GM18517 (cell line): ENCODE measurements at regions not wholly inside any gene's neighbourhood (a gene's known extent, or its start where the extent isn't known, plus 50 kb on each side); places are given as distances from the start of the nearest gene placed in this dataset.

ENCODE experiments used
- ATAC-seq: cut with Tn5 transposase; IDR thresholded peaks from one replicate; pipeline ENCODE4 v1.9.1; 2021; ENCODE audit warnings: mild to moderate bottlenecking, moderate library complexity; ENCODE audit not compliant: unreplicated experiment

DNA sequence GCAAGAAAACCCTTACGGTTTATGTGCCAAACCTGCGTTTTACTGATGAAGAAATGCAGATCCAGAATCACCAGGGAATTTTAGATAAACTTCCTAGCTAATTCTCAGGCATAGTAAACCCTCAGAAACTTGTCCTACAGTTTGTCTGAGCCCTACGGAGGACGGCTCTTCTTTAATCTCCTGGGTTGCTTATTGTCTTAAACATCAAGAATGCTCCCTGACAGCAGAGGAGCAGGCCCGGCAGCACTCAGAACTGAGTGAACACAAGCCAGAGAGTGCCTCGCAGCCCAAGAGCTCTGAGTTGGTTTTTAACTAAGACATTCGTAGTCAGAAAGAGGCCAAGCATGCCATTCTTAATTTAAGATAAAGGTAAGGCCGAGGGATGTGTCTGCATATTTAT, 114.7 kb upstream of the ERCC6L2 start:
- ATAC-seq: no peak

DNA sequence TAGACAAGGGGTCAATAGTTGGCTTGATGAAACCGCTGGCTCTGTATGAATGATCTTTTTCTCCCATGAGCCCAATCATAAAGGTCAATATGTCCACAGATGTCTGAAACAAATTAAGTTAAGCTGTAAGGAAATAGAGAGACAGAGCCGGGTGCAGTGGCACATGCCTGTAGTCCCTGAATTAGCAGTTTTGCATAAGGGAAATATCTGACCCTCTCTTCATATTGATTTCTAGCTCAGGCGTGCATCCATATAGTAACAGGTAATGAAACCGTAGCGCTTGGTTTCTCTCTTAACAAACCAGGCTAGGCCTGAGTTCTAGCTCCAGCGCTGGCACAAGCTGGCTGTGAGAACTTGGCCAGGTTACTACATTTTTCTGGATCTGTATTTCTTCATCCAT, 118.1 kb upstream of the ERCC6L2 start:
- ATAC-seq: no peak

DNA sequence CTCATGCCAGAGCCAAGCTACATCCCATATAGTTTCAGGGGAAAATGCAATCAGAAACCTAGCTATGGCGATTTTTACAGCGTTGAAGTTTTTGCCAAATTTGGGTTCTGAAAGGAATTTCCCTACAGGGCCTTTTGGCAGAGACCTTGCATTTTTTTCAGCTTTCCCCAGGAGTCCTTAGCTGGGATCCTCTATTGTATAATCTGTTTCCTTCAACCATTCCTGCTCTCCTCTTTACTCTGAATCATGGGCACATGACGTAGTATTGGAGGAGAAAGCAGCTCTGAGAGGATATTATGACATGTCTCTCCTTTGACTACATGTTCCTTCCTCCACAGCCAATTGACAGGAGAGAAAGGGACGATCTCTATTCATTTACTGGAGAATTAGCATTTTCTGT, 118.5 kb upstream of the ERCC6L2 start:
- ATAC-seq: no peak

DNA sequence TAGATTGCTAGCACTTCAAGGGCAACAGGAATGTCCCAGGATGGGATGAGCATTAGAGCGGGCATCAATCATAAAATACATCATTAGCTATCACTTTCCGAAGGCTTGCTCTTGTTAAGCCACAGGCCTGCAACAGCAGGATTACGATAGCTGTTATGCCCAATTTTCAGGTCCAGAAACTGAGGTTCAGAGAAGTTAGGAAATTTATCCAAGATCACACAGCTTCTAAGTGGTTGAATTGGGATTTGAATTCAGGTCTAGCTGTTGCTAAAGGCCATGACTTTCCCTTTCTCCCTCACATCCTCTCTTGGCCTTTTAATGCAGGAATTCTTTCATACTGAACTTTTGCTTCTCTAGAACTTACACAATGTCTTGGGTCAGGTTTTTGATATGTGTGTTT, 119.4 kb upstream of the ERCC6L2 start:
- ATAC-seq: no peak

DNA sequence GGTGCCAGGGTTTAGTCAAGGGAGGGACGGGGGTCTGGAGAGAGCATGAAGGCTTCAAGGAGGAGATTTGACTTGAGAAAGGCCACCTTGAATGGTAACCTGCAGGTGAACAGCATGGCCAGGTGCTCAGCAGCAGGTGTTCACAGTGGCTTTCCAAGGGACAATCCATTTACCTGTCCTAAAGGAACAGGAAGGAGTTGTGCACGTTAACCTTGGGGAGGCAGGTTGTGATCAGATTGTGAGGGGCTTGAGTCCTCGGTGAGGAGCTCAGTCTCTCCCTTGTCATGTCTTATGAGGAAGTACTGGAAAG, 120.1 kb upstream of the ERCC6L2 start:
- no peak for ATAC-seq

DNA sequence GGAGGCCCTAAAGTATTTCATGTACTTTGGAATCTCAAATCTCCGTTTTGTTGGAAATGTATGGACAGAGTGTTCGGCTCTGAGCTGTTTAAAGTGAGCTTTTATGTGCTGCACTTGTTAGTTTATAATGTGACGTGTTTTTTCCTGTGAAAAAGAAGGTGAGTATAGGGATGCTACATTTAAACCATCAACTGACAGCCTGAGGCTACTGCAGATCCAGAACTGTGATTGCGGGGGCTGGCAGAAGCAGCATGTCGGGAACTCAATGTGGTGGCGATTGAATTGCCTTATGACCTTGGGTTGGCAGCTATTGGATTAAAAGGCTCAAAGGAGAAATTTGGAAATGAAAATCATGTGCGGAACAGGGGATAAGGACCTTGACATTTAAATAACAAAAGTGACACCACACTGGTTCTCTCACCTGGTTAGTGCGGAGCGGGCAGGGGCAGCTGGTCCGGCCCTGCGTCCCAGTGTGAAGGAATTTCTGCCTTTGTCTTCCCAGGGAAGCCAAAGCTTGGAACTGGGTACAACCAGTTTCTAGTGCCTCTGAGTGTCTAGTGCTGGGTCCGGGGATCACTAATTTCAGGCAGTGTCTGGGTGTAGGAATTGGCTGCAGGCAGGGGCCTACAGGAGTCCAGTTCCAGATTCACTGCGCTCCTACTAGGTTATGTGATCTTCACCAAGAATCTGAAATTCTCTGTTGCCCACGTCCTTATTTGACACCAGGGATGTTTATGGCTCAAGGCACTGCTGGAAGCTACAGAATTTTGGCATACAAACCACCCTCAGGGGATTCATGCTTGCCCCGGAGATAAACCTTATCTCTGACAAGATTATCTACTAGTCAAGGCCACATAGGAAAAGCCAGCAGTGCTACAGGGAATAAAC, 120.7 kb upstream of the ERCC6L2 start:
- ATAC-seq: no peak

DNA sequence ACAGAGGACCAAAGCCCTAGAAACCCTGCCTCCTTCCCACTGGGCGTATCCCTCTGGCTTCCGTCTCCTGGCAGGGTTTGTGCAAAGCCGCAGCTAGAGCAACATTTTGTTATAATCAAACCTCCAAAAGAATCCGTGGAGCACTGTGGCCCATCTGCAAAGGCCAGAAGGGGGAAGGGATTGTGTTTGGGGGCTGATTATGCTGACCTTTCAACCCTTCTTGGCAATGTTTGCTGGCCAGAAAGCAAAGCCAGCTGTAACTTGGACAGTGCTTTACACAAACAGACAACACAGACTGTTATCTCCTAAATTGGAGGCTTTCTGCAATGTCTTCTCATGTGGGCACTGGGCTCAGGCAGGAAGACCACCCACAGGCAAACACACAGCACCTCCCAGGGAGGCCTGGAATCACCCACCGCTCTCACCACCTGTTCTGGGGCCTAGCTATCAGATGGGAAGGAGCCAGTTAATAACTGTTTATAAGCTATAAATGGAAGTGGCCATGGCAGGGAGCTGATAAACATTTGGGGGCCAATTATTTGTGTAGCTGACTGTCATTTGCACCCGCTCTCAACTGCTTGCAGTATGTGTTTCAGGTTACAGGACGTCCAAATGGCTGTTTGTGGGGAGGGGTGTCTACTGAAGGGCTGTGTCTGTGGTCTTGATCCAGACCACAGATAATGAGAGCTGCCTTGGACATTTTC, 121.6 kb upstream of the ERCC6L2 start:
- ATAC-seq: no peak

DNA sequence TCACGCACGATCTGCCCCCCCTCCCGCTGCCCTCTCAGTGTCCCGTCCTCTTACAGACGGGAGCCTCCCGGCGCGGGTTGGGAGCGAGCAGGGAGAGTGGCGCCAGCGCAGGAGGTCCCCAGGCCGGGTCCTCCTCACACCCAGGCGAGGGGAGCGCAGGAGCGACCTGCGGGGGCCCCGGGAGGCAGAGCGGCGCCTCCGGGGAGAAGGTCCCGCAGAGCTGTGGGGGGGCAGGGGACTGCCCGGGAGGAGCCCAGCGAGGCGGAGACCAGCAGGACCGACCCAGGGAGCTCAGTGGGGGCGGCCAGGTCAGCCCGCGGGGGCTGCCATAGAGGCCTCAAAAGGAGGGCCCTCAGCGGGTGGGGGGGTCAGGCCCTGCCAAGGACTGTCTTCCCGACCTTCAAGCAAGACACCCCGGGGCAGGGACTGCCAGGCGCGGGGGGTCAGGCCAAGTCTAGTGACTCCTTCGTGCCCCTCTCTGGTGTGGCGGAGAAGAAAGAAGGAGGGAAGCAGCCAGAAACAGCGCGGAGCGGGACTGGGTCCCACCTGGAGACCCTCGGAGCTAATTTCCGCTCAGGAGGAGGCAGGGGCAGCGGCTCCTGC, 123.3 kb upstream of the ERCC6L2 start:
- ATAC-seq: no peak

DNA sequence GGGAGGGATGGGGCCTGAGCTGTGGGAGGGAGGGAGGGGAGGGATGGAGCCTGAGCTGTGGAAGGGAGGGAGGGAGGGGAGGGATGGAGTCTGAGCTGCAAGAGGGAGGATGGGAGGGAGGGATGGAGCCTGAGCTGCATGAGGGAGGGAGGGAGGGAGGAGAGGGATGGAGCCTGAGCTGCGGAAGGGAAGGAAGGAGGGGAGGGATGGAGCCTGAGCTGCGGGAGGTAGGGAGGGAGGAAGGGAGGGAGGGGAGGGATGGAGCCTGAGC, 124.0 kb upstream of the ERCC6L2 start:
- no peak for ATAC-seq

DNA sequence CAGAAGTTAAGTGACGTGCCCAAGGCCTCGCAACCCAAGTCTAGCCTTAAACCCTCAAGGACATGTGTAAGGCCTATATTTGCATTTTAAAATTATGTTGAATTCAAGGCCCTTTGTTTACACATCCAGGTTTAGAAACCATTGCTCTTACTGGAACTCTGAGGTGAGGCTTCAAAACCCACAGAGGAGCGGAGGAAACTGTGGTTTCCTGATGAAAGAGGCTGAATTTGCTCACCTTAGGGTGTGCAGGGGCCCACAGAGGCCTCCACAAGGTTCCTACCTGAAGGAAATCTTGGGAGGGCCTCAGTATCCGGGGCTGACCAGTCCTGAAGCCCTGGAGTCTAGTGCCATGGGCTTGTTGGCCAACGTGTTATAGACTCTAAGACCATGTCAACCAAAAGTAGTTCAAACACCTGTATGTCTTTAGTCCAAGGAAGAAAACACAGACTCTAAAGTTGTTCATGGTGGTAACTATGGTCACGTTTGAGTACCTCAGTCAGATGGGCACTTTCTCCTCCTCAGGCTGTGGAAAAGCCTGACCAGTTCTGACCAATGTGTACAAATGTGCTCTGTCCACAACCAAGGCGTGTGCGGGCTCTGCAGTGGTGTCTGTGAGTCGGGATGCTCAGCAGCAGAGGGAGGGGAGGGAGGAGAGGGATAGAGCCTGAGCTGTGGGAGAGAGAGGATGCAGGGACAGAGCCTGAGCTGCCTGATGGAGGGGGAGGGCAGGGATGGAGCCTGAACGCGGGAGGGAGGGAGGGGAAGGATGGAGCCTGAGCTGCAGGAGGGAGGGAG, 124.6 kb upstream of the ERCC6L2 start:
- ATAC-seq: no peak

DNA sequence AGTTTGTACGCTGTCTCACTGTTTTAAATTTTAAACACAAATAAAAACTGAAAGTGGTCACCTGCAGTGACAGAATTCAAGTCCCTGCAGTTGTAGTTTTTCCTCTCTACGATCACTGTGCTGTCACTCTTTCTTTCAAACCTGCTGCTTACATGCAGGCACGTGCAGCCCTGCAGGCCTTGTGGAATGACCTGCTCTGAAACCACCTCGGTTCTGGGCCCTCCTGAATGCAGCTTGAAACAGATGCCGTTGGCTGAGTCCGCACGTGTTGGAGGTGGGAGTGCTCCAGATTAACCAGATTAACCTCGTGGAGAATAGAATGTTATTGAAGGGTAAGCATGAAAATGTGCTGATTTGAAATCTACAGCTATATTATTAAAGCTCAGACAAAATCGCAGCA, 126.0 kb upstream of the ERCC6L2 start:
- no peak for ATAC-seq

DNA sequence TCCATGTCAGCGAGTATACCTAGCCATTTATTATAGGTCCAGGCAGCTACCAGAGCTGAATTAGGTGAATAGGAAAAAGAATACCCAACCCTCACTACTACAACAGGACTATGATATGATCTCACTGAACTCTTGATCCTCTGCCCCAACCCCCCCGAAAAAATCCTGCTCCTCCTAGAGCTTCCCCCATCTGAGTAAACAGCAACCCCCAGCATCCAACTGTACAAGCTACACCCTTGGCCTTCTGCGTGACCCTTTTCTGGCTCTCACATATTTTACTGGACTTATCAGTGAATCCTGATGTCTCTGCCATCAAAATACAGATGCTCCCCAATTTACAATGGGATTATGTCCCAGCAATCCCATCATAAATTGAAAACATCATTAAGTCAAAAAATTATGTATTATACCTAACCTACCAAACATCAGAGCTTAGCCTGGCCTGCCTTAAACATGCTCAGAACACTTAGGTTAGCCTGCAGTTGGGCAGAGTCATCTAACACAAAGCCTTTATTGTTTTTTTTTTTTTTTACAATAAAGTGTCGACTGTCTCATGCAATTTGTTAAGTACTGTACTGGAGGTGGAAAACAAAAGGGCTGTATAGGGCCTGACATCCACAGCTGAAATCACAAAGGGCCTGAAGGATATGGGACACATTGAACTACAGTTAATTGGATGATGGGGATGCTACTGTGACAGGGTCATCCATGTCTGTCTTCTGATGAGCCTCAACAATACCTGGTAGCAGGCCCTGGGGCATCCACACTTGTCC, 128.9 kb upstream of the ERCC6L2 start:
- ATAC-seq: no peak

DNA sequence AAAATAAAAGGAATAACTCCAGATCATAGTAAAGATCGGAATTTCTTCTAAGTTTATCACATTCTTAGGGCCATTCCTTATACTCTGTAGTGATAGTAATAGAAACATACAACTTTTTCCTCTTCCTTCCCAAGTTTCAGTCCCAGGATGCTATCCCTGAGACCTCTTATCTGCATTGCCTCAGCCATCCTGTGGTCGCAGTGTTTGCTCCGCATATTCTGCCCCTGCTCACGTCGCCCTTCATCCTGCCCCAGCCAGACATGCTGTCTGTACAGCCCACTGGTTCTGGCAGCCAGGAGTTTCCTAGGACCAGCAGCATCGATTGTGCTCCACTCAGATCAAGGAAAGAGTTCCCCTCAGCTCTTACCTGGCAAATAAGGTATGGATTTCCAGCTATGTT, 132.7 kb upstream of the ERCC6L2 start:
- no peak for ATAC-seq

DNA sequence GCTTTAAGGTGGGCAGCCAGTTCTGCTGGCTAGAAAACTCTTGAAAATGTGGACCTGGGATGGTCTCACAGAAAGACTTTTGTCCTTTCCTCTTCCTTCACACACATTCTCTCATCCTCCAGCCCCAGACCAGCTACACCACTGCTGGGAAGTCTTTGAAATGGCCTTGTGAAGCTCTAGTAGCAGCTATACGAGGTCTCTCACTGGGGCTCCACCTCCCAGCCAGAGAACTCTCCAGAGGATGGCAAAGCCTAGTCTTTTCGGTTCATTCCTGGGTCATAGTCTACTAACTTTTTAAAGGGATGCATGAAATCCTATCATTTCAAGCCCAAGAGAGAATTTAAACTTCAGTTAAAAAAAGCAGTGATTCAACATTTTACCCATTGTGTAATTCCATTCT, 133.9 kb upstream of the ERCC6L2 start:
- ATAC-seq: no peak

DNA sequence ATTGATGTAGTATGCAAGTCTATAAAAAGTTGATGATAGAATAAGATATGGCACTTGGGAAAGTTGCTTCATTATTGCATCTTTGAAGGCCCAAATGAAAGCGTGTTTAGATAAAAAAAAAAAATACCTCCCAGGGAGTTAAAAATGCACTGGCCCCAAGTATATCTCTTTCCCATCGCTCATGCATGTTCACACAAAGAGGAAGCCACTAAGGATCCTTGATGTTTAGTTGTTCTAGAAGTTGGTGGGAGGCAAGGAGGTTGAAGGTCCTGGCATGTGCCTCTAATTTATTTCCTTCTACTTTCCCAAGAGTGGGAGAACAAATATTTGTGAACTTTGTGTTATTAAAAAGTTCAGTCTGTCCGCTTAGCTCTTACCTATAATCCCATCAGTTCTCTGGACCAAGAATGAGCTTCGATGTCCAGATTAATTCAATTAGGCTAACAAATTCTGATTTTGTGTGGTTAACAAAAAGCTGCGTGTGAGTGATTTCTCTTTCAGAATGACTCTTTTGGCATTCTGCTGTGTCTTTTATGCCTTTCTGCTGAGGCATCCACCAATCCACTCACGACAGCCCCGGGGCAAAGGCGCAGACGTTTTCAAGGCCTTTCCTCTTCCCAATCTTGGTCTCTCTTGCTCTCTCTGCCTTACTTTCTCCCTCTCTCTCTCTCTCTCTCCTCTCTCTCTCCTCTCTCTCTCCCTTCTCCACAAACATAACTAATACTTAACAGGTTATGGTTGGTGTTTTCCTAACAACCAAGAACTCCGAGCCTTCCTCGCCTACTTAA, 135.1 kb upstream of the ERCC6L2 start:
- ATAC-seq: no peak

DNA sequence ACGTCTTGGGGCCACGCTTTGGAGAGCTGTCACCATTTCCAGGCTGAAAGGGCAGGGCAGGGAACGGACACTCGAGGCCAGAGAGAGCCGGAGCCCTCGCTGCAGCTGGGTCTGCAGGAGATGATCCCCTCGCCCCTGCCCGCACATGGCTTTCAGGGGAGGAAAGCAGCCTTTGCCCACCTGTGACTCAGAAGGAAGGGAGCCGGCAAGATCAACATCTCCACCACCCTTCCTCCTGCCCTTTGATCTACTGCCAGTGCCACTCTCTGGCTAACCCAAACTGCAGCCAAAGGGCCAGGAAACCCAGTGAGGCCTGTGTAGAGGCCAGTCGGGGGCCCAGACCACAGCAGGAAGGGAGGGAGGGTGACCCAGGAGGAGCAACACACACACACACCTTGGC, 137.1 kb upstream of the ERCC6L2 start:
- no peak for ATAC-seq

DNA sequence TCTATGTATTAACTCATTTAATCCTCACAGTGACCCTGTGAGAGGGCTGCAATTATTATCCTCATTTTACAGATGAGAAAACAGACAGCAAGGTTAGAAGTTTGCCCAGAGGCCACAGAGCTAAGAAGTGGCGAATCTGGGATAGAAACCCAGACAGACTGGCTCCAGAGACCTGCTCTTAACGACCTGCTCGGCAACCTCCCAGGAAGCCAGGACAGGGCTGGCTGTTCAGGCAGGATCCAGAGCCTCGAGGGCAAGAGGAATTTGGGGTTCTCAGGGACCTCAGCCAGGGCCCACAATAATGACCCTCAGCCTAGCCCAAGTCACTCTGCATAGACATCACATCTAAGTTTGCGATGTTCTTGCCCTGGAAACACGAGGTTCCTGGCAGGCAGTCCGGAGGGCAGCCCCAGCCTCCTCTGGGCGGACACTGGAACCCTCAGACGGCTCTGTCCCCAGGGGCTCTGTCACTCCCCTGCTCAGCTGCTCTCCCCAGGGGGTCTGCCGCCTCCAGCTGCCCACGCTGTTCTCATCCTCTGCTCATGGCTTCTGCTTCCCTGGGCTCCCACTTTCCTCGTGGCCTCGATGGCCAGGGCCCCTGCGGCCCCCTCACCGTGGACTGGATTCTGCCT, 138.5 kb upstream of the ERCC6L2 start:
- ATAC-seq: no peak

DNA sequence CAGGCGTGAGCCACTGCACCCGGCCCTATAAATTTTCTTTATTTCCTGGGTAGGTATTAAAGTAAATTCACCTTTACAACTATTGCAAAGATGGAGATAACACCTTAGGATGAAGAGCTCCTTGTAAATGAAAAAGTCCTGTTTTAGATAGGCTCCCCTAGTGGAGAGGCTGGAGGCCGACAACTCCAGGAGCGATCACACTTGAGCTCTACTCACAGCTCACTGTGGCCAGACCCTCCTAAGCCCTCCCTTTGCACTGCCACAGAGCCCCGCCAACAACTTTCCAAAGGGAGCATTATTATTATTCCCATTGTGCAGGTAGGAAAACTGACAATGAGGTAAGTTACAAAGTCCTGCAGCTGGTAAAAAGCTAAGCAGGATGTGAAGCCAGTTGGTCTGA, 139.1 kb upstream of the ERCC6L2 start:
- no peak for ATAC-seq

DNA sequence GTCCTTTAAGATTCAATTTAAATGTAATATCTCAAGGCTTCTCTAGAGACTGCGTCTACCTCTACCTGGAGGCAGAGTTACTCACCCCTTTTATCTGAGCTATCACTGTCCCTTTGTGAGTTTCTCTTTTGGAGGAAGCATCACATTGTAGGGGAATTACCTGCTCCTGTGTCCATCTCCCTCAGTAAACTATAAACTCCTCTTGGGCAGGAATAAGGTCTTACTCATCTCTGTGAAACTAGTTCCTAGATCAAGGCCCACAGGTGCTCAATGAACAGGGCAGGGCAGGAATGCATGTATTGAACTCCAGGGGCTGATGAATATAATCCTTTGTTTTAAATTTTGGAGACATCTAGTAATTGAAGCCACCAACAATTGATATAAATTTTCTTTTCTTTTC, 139.8 kb upstream of the ERCC6L2 start:
- ATAC-seq: no peak
